Gastroesophageal sphincter (tissue), 3 donors: ENCODE measurements at regions not wholly inside any gene's neighbourhood (a gene's known extent, or its start where the extent isn't known, plus 50 kb on each side); places are given as distances from the start of the nearest gene placed in this dataset.

Experiments
- POLR2AphosphoS5 ChIP-seq: sonication (generic); formaldehyde crosslinking; IDR thresholded peaks from one replicate; pipeline ENCODE4 v1.6.1; 2017; ENCODE audit warnings: antibody characterized with exemption
- TF ChIP-seq, protein P1 (sequence below), 4 experiments: fragments of 200-600 bp in 2 of 4; fragments of 450-650 bp in 2 of 4; sonication (generic) in 1 of 4; IDR thresholded peaks; one replicate each; pipeline ENCODE4 v1.5.1; 2017 to 2019; ENCODE audit warnings: antibody characterized with exemption in 4 of 4, mild to moderate bottlenecking in 2 of 4, moderate library complexity in 2 of 4

DNA sequence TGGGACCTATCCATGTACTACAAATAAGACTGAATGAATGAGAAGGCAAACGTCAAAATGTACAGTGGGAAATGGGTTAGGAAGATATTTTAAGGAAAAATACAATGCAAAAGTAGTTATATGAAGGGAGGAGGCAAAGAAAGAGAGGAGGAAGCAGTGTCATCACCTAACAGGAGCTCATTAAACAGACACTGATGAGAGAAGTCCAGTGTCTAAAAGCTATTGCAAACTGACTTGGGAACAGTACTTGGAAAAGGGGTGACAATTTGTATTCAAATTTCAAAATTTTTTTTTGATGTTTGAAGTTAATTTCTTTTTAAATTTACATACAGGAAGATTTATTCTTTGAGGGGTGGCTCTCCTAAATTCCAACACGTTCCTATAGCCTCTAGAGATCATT lies 143.5 kb upstream of the NOX3 start:
- no peak for TF ChIP-seq POLR2AphosphoS5
- TF ChIP-seq, protein P1, sequence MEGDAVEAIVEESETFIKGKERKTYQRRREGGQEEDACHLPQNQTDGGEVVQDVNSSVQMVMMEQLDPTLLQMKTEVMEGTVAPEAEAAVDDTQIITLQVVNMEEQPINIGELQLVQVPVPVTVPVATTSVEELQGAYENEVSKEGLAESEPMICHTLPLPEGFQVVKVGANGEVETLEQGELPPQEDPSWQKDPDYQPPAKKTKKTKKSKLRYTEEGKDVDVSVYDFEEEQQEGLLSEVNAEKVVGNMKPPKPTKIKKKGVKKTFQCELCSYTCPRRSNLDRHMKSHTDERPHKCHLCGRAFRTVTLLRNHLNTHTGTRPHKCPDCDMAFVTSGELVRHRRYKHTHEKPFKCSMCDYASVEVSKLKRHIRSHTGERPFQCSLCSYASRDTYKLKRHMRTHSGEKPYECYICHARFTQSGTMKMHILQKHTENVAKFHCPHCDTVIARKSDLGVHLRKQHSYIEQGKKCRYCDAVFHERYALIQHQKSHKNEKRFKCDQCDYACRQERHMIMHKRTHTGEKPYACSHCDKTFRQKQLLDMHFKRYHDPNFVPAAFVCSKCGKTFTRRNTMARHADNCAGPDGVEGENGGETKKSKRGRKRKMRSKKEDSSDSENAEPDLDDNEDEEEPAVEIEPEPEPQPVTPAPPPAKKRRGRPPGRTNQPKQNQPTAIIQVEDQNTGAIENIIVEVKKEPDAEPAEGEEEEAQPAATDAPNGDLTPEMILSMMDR (IDR thresholded peaks at IDR 0.05) = no peak
